ENCODE measurements at regions not wholly inside any gene's neighbourhood (a gene's known extent, or its start where the extent isn't known, plus 50 kb on each side); places are given as distances from the start of the nearest gene placed in this dataset.

- TF ChIP-seq CTCF (IDR thresholded peaks at IDR 0.05; ENCODE audit: control extremely low read depth in 1 of 3, insufficient read depth in 1 of 3, low read depth in 1 of 3, low read length in 3 of 3), result no peak
- TF ChIP-seq ATF2 (IDR thresholded peaks at IDR 0.05; ENCODE audit: low read length), result no peak
- TF ChIP-seq POLR2AphosphoS5 (IDR thresholded peaks at IDR 0.05; ENCODE audit: low read depth, low read length), result no peak
- TF ChIP-seq EZH2 (IDR thresholded peaks at IDR 0.05; ENCODE audit: low read depth, low read length, severe bottlenecking), result no peak
- TF ChIP-seq TCF12 (IDR thresholded peaks at IDR 0.05; ENCODE audit: low read depth, low read length), result no peak
Measured at GRCh38 chr5:96157841-96158291, 196.2 kb upstream of the ELL2 start.

All from H1 (cell line).